ENCODE measurements at regions not wholly inside any gene's neighbourhood (a gene's known extent, or its start where the extent isn't known, plus 50 kb on each side); places are given as distances from the start of the nearest gene placed in this dataset.

- TF ChIP-seq CTCF (IDR thresholded peaks at IDR 0.05) (no peak), ZFX (IDR thresholded peaks at IDR 0.05; ENCODE audit: borderline replicate concordance) (no peak)
Observed at GRCh38 chr3:144058713-144059112, 87.1 kb downstream of the DIPK2A start.

Measured in 22Rv1 (cell line).